ENCODE measurements at regions not wholly inside any gene's neighbourhood (a gene's known extent, or its start where the extent isn't known, plus 50 kb on each side); places are given as distances from the start of the nearest gene placed in this dataset.

- no peak overlapping the region for H3K4me3 ChIP-seq (ENCODE audit: low read depth, low read length)
- DNase-seq (ENCODE audit: low read depth) = no peak
These were observed 75.2 kb upstream of the ARHGEF3 start for GRCh38 chr3:56876916-56877315.

DNA sequence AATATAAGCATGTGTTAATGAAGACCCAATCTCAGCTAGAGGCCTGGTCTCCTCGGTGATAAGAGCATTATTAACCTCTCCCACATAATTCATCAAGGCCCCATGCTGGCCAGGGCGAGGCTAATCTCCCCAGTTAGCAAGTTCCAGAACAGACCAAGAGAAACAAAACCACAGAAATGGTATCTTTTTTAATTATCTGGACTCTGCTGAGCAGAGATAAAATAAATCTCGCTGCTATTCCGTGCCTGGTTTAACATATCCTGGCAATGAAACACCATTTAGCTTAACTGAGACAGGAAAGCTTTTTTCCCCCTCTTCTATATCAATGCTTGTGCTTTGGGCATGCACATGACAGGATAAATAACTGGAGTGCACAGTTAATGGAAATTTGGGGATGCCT lies 72.5 kb upstream of the ARHGEF3 start:
- no peak for DNase-seq (ENCODE audit: low read depth)
- no peak overlapping the region for H3K4me3 ChIP-seq (ENCODE audit: low read depth, low read length)
- TF ChIP-seq CTCF (conservative IDR thresholded peaks at IDR 0.05; ENCODE audit: low read depth, low read length) = no peak

More at GRCh38 chr3:56876916-56877315, 75.2 kb upstream of the ARHGEF3 start:
- no peak for TF ChIP-seq CTCF (conservative IDR thresholded peaks at IDR 0.05; ENCODE audit: low read depth, low read length)

- TF ChIP-seq CTCF (conservative IDR thresholded peaks at IDR 0.05; ENCODE audit: low read depth, low read length) = no peak
- no peak overlapping the region for H3K4me3 ChIP-seq (ENCODE audit: low read depth, low read length)
- no peak for DNase-seq (ENCODE audit: low read depth)
These were observed 68.7 kb upstream of the ARHGEF3 start for GRCh38 chr3:56870436-56870835.

DNA sequence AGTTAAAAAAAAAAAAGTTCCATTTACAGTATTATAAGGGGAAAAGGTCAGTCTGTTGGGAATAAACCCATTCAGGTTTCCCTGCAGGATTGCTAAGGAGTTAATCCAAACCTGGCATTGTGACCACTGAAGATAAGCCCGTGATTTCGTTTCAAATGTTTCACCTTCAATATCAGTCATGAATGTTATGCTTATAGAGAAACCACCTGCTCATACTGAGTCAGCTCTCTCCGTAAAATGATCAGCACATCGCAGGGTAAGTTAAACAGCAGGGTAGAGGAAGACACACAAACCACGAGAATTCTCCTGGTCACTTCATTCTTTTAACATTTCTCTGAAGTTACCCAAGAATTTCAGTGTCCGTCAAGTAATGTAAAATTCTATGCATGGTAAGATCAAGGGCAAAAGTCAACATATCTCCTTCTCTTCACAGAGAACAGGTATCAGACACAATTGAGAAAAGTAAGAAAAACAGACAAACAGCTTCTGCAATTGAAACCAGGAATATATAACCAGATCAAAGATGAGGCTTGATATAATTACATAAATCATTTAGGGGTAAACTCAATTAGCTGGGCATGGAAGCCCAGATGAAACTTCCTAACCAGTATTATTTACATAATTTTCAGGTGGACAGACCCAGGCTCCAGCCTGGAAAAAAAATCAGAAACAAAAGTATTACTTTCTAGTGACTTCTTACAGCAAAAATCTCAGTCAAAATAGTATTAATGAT lies 67.6 kb upstream of the ARHGEF3 start:
- no peak overlapping the region for H3K4me3 ChIP-seq (ENCODE audit: low read depth, low read length)
- no peak for DNase-seq (ENCODE audit: low read depth)
- no peak for TF ChIP-seq CTCF (conservative IDR thresholded peaks at IDR 0.05; ENCODE audit: low read depth, low read length)

- DNase-seq (ENCODE audit: low read depth) = no peak
- no peak overlapping the region for H3K4me3 ChIP-seq (ENCODE audit: low read depth, low read length)
- TF ChIP-seq CTCF (conservative IDR thresholded peaks at IDR 0.05; ENCODE audit: low read depth, low read length) = no peak
These were observed 67.0 kb upstream of the ARHGEF3 start for GRCh38 chr3:56868706-56869105.

DNA sequence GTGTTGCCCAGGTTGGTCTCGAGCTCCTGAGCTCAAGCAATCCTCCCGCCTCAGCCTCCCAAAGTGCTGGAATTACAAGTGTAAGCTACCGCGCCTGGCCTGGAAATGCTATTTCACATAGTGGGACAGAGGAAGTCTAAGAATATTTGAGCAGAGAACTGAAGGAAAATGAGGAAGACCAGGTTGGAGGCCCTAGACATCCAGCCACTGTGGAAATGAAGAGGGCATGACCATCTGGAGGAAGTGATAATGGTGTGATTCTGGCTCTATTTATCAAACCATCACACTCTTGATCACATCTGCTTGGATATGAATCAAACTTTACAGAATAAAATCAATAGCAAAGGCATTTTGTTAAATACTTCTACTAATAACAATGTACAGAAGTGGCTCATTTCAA lies 65.9 kb upstream of the ARHGEF3 start:
- TF ChIP-seq CTCF (conservative IDR thresholded peaks at IDR 0.05; ENCODE audit: low read depth, low read length) = no peak
- DNase-seq (ENCODE audit: low read depth) = no peak

GRCh38 chr3:56864918-56865524 lies 63.3 kb upstream of the ARHGEF3 start:
- no peak for TF ChIP-seq CTCF (conservative IDR thresholded peaks at IDR 0.05; ENCODE audit: low read depth, low read length)
- no peak overlapping the region for H3K4me3 ChIP-seq (ENCODE audit: low read depth, low read length)
- no peak for DNase-seq (ENCODE audit: low read depth)

More for the DNA sequence above, 65.9 kb upstream of the ARHGEF3 start:
- H3K4me3 ChIP-seq (ENCODE audit: low read depth, low read length) = no peak overlapping the region

All from epithelial cell of proximal tubule (primary cell).